Smooth muscle cell (in vitro differentiated cells): ENCODE measurements at regions not wholly inside any gene's neighbourhood (a gene's known extent, or its start where the extent isn't known, plus 50 kb on each side); places are given as distances from the start of the nearest gene placed in this dataset.

Experiments used
- DNase-seq: peaks from one replicate; lab custom pipeline; 2025; ENCODE audit not compliant: unreplicated experiment; lab: John Stamatoyannopoulos, UW
- H2AFZ ChIP-seq: fragments of 200-600 bp; sonication (generic); 2 replicates; pipeline ENCODE4 v1.6.0; 2016; ENCODE audit warnings: antibody characterized with exemption, low read depth, mild to moderate bottlenecking
- H3F3A ChIP-seq: fragments of 200-600 bp; sonication (generic); 2 replicates; pipeline ENCODE4 v1.6.0; 2017; ENCODE audit warnings: antibody characterized with exemption, low read depth
- H3K27ac ChIP-seq: fragments of 200-600 bp; sonication (generic); 2 replicates; pipeline ENCODE4 v1.5.1; 2016; ENCODE audit warnings: low read depth, mild to moderate bottlenecking
- H3K27me3 ChIP-seq: fragments of 200-600 bp; sonication (generic); 2 replicates; pipeline ENCODE4 v1.6.1; 2016; ENCODE audit warnings: low read depth, mild to moderate bottlenecking
- H3K36me3 ChIP-seq: fragments of 200-600 bp; sonication (generic); 2 replicates; pipeline ENCODE4 v1.5.1; 2016; ENCODE audit warnings: low read depth
- H3K4me1 ChIP-seq: fragments of 200-600 bp; sonication (generic); 2 replicates; pipeline ENCODE4 v1.5.1; 2016; ENCODE audit warnings: low read depth
- H3K4me2 ChIP-seq: fragments of 200-600 bp; sonication (generic); 2 replicates; pipeline ENCODE4 v1.6.0; 2016; ENCODE audit warnings: mild to moderate bottlenecking
- H3K4me3 ChIP-seq: fragments of 200-600 bp; sonication (generic); 2 replicates; pipeline ENCODE4 v1.5.1; 2016; ENCODE audit warnings: mild to moderate bottlenecking
- H3K79me2 ChIP-seq: fragments of 200-600 bp; sonication (generic); 2 replicates; pipeline ENCODE4 v1.6.0; 2016; ENCODE audit warnings: low read depth, mild to moderate bottlenecking
- H3K9ac ChIP-seq: fragments of 200-600 bp; sonication (generic); 2 replicates; pipeline ENCODE4 v1.6.0; 2016; ENCODE audit warnings: low read depth
- H3K9me3 ChIP-seq: fragments of 200-600 bp; sonication (generic); replicated peaks from 2 replicates; pipeline ENCODE4 v1.5.1; 2016; ENCODE audit warnings: low read depth
- H4K20me1 ChIP-seq: fragments of 200-600 bp; sonication (generic); 2 replicates; pipeline ENCODE4 v1.6.0; 2016; ENCODE audit warnings: low read depth
- WGBS: methylation state at CpG from one replicate; pipeline ENCODE4 v1.1.7; 2016; ENCODE audit warnings: low lambda C conversion rate; 5-methylcytosine and 5-hydroxymethylcytosine counted together
- TF ChIP-seq, protein P1 (sequence below): fragments of 200-600 bp; sonication (generic); IDR thresholded peaks from 2 replicates; pipeline ENCODE4 v1.5.1; 2017; ENCODE audit warnings: borderline replicate concordance, mild to moderate bottlenecking, antibody characterized with exemption; ENCODE audit not compliant: insufficient read depth, poor library complexity, severe bottlenecking

DNA sequence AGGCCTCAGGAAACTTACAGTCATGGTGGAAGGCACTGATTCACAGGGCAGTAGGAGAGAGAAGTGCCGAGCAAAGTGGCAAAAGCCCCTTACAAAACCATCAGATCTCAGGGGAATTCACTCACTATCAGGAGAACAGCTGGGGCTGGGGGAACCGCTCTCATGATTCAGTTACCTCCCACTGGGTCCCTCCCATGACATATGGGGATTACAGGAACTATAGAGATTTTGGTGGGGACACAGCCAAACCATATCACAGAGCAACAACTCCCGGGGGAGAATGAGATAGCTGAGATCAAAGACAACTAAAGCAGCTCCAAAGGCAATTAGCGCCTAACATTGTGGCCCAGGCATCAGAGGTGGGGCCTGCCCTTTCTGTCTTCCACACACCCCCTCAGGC, 85.4 kb upstream of the VOPP1 start:
- no peak overlapping the region for H3K4me3 ChIP-seq
- no peaks in the 10 kb centered on the region for H4K20me1 ChIP-seq
- no peaks in the 10 kb centered on the region for H3K36me3 ChIP-seq
- H3K79me2 ChIP-seq, result no peaks in the 10 kb centered on the region
- H3K9me3 ChIP-seq, result no peaks in the 10 kb centered on the region
- no peak for DNase-seq
- WGBS, result 76% methylated on average over 4 of the region's 4 CpGs
- H3F3A ChIP-seq, result no peaks in the 10 kb centered on the region
- H2AFZ ChIP-seq, result no peak overlapping the region
- no peak overlapping the region for H3K4me2 ChIP-seq
- no peaks in the 10 kb centered on the region for H3K4me1 ChIP-seq
- H3K27me3 ChIP-seq, result no peaks in the 10 kb centered on the region
- no peak overlapping the region for H3K9ac ChIP-seq
- H3K27ac ChIP-seq, result no peak overlapping the region
- TF ChIP-seq, protein P1, sequence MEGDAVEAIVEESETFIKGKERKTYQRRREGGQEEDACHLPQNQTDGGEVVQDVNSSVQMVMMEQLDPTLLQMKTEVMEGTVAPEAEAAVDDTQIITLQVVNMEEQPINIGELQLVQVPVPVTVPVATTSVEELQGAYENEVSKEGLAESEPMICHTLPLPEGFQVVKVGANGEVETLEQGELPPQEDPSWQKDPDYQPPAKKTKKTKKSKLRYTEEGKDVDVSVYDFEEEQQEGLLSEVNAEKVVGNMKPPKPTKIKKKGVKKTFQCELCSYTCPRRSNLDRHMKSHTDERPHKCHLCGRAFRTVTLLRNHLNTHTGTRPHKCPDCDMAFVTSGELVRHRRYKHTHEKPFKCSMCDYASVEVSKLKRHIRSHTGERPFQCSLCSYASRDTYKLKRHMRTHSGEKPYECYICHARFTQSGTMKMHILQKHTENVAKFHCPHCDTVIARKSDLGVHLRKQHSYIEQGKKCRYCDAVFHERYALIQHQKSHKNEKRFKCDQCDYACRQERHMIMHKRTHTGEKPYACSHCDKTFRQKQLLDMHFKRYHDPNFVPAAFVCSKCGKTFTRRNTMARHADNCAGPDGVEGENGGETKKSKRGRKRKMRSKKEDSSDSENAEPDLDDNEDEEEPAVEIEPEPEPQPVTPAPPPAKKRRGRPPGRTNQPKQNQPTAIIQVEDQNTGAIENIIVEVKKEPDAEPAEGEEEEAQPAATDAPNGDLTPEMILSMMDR, result no peak

DNA sequence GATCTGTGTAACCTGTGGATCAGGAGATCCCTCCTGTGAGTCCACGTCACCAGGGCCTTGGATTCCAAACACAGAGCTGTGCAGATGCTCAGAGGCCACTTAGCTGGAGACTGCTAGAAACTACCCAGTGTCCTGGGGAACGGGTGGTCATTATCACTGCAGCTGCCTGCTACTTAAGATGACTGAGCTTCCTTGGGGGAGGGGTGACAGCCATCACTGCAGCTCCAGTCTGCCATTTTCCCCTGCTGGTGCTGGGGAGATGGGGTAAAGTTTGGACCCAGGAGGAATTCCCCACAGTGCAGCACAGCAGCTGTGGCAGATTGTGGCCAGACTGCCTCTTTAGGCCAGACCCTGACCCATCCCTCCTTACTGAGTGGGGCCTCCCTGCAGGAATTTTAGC, 78.8 kb upstream of the VOPP1 start:
- no peaks in the 10 kb centered on the region for H3K79me2 ChIP-seq
- H3F3A ChIP-seq, result no peaks in the 10 kb centered on the region
- WGBS, result 77% methylated on average over 2 of the region's 2 CpGs
- no peak for DNase-seq
- H3K36me3 ChIP-seq, result no peaks in the 10 kb centered on the region
- no peaks in the 10 kb centered on the region for H4K20me1 ChIP-seq
- H3K9me3 ChIP-seq, result no peaks in the 10 kb centered on the region
- no peak overlapping the region for H3K9ac ChIP-seq
- no peaks in the 10 kb centered on the region for H3K27me3 ChIP-seq
- TF ChIP-seq, protein P1, result no peak
- no peak overlapping the region for H3K27ac ChIP-seq
- H2AFZ ChIP-seq, result no peak overlapping the region
- no peak overlapping the region for H3K4me3 ChIP-seq
- no peaks in the 10 kb centered on the region for H3K4me1 ChIP-seq
- no peak overlapping the region for H3K4me2 ChIP-seq

DNA sequence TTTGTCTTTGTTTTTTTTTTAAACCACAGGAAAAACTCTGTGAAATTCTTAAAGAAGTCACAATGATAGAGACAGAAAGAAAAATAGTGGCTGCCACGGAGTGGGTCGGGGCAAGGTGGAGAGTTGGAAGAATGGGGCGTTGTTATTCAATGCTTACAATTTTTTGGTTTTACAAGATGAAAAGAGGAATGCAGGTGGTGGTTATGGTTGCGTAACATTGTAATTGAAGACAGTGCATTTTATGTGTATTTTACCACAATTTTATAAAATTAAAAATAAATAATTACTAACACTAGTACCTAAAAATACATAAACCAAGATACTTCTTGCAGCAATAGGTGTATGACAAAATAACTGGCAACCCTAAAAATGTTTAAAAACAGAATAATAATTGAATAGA, 76.9 kb upstream of the VOPP1 start:
- Histone ChIP-seq H4K20me1 (no peaks in the 10 kb centered on the region), H3K9me3 (no peaks in the 10 kb centered on the region), H3K4me2 (no peak overlapping the region), H3K27ac (no peak overlapping the region), H2AFZ (no peak overlapping the region), H3K27me3 (no peaks in the 10 kb centered on the region), H3K9ac (no peak overlapping the region), H3K79me2 (no peaks in the 10 kb centered on the region), H3F3A (no peaks in the 10 kb centered on the region), H3K36me3 (no peaks in the 10 kb centered on the region), H3K4me1 (no peaks in the 10 kb centered on the region), H3K4me3 (no peak overlapping the region)
- WGBS, result 91% methylated on average over 4 of the region's 4 CpGs
- DNase-seq, result no peak
- TF ChIP-seq, protein P1, result no peak

DNA sequence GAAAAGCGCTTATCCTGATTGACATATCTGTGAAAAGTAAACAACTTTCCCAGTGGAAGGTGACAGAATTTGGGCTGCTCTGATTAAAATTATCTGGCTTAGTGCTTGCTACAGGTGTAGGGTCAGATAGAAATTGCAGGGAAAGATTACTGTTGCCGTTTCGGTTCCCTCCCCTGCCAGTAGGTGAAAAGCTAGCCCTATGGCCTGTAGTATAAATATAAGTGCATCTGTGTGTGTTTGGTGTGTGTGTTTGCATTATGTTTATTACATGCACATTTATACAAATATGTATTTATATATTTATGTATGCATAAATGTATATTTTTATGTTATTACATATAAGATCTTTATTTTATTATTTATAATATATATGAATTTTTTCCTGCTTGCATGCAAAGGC, 72.3 kb upstream of the VOPP1 start:
- TF ChIP-seq, protein P1, result no peak
- no peak for DNase-seq
- Histone ChIP-seq H3K4me1 (no peaks in the 10 kb centered on the region), H4K20me1 (no peaks in the 10 kb centered on the region), H3K27ac (no peak overlapping the region), H3K9ac (no peak overlapping the region), H3K79me2 (no peaks in the 10 kb centered on the region), H3K4me2 (no peak overlapping the region), H3F3A (no peaks in the 10 kb centered on the region), H3K4me3 (no peak overlapping the region), H3K9me3 (no peaks in the 10 kb centered on the region), H3K27me3 (no peaks in the 10 kb centered on the region), H2AFZ (no peak overlapping the region), H3K36me3 (no peaks in the 10 kb centered on the region)
- WGBS, result 92% methylated on average over 3 of the region's 3 CpGs
